ENCODE measurements at regions not wholly inside any gene's neighbourhood (a gene's known extent, or its start where the extent isn't known, plus 50 kb on each side); places are given as distances from the start of the nearest gene placed in this dataset.

DNA sequence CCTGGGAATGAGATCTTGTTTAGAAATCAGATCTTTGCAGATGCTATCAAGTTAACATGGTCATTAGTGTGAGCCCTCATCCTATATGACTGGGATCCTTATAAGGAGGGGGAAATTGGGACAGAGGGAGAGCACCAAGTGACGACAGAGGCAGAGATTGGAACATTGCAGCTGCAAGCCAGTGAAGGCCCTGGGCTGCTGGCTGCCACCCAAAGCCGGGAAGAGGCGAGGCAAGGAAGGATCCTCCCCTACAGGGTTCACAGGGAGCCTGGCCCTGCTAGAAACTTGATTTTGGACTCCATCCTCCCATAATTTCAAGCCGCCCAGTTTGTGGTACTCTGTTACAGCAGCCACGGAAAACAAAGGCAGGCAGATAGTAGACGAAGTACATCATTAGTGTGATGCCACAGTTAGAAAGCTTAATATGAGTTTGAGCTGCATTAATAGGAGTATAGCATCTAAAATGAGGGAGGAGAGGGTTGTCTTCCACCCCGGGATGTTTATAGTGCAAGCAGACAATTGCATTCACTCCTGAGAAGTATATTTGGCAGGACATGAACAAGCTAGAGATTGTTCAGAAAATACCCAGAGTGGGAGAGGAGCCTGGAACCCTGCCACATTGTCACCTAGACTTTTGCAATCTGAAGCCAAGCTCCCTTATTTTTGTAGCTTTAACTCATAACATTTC is 56.8 kb upstream of the CLMP start:
- no peak for TF ChIP-seq EZH2phosphoT487 (IDR thresholded peaks at IDR 0.05; ENCODE audit: unreplicated experiment)
- TF ChIP-seq, protein P1, sequence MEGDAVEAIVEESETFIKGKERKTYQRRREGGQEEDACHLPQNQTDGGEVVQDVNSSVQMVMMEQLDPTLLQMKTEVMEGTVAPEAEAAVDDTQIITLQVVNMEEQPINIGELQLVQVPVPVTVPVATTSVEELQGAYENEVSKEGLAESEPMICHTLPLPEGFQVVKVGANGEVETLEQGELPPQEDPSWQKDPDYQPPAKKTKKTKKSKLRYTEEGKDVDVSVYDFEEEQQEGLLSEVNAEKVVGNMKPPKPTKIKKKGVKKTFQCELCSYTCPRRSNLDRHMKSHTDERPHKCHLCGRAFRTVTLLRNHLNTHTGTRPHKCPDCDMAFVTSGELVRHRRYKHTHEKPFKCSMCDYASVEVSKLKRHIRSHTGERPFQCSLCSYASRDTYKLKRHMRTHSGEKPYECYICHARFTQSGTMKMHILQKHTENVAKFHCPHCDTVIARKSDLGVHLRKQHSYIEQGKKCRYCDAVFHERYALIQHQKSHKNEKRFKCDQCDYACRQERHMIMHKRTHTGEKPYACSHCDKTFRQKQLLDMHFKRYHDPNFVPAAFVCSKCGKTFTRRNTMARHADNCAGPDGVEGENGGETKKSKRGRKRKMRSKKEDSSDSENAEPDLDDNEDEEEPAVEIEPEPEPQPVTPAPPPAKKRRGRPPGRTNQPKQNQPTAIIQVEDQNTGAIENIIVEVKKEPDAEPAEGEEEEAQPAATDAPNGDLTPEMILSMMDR (conservative IDR thresholded peaks at IDR 0.05; ENCODE audit: low read depth in 2 of 2): no peak
- TF ChIP-seq POLR2AphosphoS5 (IDR thresholded peaks at IDR 0.05; ENCODE audit: low read depth): no peak
- TF ChIP-seq, protein P2, sequence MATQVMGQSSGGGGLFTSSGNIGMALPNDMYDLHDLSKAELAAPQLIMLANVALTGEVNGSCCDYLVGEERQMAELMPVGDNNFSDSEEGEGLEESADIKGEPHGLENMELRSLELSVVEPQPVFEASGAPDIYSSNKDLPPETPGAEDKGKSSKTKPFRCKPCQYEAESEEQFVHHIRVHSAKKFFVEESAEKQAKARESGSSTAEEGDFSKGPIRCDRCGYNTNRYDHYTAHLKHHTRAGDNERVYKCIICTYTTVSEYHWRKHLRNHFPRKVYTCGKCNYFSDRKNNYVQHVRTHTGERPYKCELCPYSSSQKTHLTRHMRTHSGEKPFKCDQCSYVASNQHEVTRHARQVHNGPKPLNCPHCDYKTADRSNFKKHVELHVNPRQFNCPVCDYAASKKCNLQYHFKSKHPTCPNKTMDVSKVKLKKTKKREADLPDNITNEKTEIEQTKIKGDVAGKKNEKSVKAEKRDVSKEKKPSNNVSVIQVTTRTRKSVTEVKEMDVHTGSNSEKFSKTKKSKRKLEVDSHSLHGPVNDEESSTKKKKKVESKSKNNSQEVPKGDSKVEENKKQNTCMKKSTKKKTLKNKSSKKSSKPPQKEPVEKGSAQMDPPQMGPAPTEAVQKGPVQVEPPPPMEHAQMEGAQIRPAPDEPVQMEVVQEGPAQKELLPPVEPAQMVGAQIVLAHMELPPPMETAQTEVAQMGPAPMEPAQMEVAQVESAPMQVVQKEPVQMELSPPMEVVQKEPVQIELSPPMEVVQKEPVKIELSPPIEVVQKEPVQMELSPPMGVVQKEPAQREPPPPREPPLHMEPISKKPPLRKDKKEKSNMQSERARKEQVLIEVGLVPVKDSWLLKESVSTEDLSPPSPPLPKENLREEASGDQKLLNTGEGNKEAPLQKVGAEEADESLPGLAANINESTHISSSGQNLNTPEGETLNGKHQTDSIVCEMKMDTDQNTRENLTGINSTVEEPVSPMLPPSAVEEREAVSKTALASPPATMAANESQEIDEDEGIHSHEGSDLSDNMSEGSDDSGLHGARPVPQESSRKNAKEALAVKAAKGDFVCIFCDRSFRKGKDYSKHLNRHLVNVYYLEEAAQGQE (IDR thresholded peaks at IDR 0.05; ENCODE audit: unreplicated experiment): no peak
- TF ChIP-seq EZH2 (IDR thresholded peaks at IDR 0.05; ENCODE audit: low read depth, unreplicated experiment): no peak
- no peak for TF ChIP-seq CREB1 (CRISPR knock-in tag; IDR thresholded peaks at IDR 0.05; ENCODE audit: low read depth)
- TF ChIP-seq, protein P3, sequence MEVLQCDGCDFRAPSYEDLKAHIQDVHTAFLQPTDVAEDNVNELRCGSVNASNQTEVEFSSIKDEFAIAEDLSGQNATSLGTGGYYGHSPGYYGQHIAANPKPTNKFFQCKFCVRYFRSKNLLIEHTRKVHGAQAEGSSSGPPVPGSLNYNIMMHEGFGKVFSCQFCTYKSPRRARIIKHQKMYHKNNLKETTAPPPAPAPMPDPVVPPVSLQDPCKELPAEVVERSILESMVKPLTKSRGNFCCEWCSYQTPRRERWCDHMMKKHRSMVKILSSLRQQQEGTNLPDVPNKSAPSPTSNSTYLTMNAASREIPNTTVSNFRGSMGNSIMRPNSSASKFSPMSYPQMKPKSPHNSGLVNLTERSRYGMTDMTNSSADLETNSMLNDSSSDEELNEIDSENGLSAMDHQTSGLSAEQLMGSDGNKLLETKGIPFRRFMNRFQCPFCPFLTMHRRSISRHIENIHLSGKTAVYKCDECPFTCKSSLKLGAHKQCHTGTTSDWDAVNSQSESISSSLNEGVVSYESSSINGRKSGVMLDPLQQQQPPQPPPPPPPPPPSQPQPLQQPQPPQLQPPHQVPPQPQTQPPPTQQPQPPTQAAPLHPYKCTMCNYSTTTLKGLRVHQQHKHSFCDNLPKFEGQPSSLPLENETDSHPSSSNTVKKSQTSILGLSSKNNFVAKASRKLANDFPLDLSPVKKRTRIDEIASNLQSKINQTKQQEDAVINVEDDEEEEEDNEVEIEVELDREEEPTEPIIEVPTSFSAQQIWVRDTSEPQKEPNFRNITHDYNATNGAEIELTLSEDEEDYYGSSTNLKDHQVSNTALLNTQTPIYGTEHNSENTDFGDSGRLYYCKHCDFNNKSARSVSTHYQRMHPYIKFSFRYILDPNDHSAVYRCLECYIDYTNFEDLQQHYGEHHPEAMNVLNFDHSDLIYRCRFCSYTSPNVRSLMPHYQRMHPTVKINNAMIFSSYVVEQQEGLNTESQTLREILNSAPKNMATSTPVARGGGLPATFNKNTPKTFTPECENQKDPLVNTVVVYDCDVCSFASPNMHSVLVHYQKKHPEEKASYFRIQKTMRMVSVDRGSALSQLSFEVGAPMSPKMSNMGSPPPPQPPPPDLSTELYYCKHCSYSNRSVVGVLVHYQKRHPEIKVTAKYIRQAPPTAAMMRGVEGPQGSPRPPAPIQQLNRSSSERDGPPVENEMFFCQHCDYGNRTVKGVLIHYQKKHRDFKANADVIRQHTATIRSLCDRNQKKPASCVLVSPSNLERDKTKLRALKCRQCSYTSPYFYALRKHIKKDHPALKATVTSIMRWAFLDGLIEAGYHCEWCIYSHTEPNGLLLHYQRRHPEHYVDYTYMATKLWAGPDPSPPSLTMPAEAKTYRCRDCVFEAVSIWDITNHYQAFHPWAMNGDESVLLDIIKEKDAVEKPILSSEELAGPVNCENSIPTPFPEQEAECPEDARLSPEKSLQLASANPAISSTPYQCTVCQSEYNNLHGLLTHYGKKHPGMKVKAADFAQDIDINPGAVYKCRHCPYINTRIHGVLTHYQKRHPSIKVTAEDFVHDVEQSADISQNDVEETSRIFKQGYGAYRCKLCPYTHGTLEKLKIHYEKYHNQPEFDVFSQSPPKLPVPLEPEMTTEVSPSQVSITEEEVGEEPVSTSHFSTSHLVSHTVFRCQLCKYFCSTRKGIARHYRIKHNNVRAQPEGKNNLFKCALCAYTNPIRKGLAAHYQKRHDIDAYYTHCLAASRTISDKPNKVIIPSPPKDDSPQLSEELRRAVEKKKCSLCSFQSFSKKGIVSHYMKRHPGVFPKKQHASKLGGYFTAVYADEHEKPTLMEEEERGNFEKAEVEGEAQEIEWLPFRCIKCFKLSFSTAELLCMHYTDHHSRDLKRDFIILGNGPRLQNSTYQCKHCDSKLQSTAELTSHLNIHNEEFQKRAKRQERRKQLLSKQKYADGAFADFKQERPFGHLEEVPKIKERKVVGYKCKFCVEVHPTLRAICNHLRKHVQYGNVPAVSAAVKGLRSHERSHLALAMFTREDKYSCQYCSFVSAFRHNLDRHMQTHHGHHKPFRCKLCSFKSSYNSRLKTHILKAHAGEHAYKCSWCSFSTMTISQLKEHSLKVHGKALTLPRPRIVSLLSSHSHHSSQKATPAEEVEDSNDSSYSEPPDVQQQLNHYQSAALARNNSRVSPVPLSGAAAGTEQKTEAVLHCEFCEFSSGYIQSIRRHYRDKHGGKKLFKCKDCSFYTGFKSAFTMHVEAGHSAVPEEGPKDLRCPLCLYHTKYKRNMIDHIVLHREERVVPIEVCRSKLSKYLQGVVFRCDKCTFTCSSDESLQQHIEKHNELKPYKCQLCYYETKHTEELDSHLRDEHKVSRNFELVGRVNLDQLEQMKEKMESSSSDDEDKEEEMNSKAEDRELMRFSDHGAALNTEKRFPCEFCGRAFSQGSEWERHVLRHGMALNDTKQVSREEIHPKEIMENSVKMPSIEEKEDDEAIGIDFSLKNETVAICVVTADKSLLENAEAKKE (CRISPR knock-in tag; IDR thresholded peaks at IDR 0.05): no peak
- TF ChIP-seq STAT1 (IDR thresholded peaks at IDR 0.05; ENCODE audit: unreplicated experiment): no peak
